Stimulated activated CD4-positive, alpha-beta T cell treated with anti-CD3 and anti-CD28 coated beads, Interleukin-1b, Interleukin-23, amount 100 ng/mL, for 24 hours (primary cell): ENCODE measurements at regions not wholly inside any gene's neighbourhood (a gene's known extent, or its start where the extent isn't known, plus 50 kb on each side); places are given as distances from the start of the nearest gene placed in this dataset.

Experiments
- DNase-seq, 4 experiments: peaks; one replicate each; pipeline ENCODE4 v3.0.0-alpha.2; 2020; ENCODE audit warnings: low read depth in 4 of 4, low spot score in 1 of 4

DNA sequence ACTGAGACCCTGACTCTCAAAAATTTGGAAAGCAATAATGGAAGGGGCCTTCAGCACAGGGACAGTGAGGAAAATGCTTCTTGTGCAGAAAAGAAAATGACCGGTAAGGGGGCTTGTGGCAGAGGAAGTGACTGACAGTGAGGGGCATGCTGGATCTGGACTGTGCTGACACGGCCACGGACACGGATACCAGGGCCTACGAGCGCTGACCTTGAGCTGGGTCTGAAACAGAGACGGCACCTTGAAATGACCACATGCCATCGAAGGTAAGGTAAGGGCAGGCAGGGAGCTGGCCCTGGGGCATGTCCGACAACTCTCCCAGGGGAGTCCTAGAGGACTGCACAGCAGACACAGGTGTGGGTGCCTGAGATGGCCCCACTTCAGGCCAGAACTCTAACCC lies 182.1 kb downstream of the RHOU start:
- DNase-seq, result no peak

DNA sequence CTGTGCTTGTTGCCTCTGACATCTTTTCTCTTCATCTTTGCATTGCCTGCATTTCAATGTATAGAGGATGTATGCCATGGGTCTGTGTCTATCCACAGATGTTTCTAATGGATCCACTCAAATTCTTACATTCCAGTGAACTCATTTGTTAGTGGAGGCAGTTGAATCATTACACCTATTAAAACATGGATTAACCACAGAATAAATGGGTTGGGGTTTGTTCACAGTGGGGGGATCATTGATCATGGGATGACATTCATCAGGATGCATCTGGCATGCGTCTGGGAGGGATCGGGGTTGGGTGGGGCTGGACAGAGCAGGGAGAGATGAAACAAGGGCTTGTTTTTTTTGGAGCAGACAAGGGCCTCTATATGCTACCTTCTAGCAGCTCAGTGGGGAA lies 182.5 kb downstream of the RHOU start:
- no peak for DNase-seq

DNA sequence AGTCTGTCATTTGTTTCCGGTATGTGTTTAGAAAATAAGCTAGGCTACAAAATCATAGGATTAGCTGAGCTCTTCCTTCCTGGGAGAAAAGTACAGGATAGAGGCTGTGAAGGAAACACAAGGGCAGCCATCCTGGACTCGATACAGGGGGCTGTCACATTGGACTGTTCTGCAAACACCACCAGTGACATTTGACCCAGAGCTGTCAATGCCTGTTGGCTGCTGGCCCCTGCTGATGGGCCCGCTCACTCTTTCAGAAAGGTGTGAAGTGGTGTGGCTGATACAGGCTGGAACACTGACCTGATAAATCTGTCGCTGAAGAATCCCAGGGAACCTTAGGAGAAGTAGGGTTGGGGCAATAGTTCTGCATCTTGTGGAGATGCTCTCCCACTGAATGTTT lies 183.1 kb downstream of the RHOU start:
- DNase-seq, result no peak

DNA sequence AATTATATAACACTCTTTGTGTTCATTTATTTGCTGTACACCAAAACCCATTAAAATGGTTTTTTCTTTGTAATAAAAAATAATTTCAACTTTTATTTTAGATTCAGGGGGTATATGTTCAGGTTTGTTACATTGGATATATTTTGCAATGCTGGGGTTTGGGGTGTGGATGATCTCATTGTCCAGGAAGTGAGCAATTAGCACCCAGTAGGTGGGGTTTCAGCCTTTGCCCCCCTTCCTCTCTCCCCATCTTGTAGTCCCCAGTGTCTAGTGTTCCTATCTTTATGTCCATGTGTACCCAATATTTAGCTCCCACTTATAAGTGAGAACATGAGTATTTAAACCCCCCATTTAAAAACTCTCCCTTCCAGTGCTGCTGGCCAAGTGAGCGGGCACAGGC lies 184.6 kb downstream of the RHOU start:
- DNase-seq, result no peak

DNA sequence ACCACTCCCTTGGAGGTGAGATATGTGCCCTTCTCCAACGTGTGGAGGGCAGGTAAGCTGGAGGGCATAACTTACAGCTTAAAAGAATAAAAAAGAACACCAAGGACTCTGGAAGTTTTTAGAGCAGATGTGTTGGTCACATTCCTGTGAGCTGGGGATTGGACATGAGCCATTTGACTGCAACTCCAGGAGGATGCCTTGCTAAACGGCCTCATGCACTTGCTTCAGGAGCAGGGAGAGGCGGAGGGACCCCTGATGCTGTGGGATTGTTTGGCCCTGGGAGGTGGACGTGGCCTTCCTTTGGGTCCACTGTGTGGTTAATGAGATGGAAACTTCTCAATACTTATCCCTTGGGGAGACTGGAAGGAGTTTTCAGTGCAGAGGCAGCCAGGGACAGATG lies 185.6 kb downstream of the RHOU start:
- no peak for DNase-seq

DNA sequence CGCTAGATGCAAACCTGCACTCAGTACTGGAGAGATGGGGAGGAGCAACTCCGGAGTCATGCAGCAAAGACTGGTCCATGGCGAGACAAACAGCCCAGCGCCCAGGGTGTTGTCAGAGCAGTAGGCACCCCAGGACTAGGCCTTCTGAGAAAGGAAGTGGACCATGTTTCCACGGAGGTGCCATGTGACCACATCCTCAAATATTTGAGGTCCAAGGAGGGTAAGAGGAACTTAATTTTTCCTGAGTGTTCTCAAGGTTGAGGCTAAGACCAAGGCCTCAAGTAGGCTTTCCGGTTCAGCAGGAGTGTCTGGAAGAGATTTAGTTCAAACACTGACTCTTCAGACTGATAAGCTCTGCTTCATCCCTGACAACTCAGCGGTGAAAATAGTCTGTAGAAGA lies 186.2 kb downstream of the RHOU start:
- no peak for DNase-seq

DNA sequence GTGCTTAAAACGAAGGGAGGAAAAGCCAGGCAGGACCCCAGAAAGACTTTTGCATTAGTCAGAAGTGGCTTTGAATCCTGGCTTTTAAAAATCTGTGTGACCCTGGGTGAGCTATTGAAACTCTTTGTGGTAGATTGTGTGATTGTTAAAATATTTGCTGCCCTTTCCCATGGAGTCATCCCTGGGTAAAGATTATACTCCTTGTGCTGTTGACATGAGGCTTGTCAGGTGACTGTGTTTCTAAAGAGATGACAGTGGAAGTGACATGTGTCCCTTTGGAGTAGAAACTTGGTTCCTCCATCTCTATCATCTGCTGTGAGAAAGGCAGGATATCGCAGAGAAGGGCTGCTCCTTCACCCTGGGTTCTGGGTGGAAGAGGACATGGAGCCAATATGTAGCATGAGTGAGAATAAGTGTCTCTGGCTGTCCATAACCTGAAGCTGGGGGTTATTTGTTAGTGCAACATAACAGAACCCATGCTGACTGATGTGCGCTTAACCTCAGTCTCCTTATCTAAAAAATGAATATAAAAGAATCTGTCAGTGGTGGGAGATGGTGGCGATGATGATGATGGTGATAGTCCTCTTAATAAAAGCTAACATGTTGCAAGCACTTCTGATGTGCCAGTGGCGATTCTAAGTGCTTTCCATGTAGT lies 187.6 kb downstream of the RHOU start:
- no peak for DNase-seq

DNA sequence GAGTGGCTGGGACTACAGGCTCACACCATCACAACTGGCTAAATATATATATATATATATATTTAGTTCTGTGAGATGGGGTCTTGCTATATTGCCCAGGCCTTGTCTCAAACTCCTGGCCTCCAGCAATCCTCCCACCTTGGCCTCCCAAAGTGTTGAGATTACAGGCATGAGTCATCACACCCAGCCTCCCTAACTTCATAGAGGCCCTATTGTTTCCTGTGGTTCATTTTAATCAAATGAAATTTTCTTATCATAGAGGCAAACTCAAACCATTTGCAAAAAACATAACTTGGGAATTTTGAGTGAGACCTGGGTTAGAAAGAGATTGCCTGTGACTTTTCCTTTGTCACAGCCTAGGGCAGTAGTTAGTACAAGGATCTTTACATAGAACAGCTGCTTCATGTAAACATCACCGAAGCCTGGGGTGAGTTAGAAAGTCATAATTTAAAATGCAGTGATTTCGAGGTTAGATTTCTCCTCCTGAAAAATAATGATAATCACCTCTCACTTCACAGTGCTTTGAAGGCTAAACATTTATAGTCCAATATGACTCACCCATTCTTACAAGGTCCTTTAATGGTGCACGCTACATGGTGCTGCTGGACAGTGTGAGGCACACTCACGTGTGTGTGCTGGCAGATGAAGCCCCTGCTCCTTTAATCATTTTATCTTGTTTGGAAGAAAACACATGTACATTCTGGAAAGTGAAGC lies 188.9 kb downstream of the RHOU start:
- DNase-seq, result no peak

DNA sequence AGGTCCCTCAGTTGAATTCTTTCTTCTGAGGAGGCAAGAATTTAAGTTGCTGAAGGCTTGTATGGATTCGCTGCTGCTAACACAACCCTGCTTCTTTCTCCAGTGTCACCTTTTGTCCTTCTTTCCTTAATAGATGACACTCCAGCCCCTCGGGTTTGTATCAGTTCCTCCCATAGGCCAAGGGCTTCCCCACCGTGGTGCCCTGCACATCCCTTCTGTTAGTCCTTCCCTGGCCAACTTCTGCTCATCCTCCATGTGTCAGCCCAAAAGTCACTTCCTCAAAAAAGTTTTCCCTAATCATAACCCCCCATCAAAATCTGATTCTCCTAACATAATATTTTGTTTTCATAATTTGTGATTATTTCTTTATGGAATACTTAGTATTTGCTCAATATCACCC lies 190.4 kb downstream of the RHOU start:
- no peak for DNase-seq

DNA sequence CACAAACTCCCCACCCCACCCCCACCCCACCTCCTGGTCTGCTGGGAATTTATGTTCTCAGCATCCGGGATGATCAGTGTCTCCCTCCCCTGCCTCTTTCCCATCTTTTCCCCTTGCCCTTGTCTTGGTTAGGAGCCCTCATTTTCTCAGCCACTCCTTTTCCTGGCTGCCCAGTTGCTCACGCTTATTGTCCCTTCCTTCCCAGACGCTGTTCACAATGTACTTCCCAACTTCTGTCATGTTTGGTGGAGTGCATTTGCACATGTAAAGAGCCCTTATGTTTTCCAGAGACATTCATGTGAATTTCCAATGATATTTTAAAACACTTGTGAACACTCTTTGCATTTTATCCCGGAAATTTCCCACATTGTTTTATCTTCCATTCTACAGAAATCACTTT lies 192.1 kb downstream of the RHOU start:
- no peak for DNase-seq

DNA sequence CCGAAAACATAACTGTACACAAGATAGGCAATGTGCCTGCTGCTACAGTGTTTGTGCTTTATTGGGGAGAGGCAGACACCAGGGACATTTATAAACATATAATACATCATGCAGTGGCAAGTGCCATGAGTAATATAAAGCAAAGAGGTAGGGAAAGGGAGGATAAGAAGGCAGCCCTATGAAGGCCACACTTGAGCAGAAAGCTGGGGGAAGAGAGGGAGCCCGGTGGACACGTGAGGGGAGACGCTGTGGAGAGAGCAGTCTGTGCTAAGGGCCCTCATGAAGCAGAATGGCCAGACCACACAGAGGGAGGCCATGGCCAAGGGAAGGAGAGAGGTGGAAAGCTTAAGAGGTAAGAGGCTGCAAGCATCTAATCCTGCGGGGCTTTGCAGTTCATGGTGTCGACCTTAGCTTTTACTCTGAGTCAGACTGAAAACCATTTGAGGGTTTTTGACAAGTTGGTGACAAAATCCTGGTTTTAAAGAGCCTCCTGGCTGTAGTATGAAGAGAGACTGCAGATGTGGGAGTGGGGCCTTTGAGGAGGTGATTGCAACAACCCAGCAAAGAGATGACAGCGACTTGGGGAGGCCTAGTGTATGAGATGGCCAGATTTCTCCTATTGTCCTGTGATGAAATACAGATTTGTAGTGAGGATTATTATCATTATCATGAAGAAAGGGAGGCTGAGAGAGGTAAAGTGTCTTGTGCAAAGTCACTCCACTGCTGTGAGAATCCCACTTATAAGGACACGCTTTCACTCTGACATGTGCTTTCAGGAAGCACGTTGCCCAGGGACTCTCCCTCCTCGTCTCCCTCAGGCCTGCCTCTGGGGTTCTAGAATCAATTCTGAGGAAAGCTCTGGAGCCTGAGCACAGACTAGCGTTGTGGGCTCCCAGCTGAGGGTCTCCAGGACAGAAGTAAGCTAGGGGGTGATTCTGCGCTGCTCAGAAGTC lies 192.9 kb downstream of the RHOU start:
- no peak for DNase-seq

DNA sequence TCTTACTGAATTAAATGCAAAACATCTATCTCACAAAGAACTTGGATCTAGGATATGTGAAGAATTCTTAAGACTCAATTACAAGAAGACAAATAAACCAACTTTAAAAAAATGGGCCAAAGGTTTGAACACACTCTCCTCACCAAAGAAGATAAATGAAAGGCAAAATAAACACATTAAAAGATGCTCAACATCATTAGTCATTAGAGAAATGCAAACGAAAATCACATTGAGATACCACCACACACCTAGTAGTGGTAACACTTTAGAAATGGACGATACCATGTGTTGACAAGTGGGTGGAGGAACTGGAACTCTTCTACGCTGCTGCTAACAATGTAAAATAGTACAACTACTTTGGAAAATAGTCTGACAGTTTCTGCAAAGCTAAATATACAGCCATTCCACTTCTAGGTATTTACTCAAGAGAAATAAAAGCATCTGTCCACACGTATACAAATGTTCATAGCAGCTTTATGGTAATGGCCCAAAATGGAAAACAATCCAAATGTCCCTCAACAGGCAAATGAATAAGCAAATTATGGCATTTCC lies 194.3 kb downstream of the RHOU start:
- DNase-seq, result no peak

DNA sequence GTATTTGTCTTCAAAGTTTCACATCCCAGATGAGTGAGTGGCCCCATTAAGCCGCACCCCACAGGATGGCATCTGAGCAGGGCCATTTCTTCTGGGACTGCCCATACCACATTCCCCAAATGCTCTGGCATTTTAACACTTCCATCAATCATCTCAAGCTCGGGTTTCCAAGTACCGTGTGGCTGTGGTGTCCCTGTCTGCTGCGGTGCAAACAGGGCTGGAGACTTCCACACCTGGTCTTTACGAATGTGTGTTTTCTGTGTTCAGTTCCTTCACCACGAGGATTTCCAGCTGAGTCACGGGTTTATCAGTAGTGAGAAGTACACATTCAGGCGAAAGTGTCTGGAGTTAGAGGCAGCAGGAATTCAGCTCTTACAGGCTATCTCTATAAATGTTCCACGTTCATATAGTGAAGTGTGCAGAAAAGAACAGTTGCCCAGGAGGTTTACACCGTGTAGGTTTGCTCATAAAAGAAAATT lies 195.2 kb downstream of the RHOU start:
- DNase-seq, result no peak

DNA sequence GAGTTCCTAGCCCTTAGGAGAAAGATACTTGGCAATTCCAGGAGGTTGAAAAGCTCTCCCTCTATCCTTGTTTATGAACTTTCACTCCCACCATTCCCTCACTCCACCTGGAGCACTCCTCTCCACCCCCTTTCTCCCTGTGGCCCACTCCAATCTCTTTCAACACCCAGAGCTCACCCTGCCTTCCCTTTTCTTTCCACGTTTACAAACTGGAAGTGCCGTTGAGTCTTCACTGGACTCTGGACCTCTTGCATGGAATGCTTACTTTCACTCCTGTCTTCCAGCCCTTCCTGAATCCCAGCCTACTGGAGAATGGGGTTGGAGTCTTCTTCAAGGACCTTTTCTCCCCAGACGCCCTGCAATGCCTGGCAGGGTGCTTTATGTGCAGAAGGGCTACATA lies 198.5 kb downstream of the RHOU start:
- no peak for DNase-seq

DNA sequence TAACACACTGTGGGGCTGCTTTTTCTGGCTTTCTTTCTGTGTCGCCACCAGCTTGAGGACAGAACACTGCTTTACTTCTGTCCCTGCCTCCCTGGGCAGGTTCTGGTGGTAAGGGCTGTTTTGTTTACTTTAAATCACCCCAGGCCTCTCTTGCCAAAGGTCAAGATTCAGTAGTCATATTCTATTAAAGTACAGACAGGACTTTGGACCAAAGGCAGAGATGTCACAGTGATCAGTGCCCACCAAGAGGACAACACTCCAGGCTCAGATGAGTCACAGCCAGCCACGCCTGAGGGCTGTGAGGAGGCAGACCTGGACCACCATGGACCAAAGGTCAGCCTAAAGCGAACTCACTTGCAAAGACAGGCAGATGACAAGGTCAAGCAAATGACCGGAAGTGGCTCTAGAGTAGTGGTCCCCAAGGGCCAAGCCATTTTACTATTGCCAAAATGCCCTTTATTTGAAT lies 200.0 kb downstream of the RHOU start:
- no peak for DNase-seq

DNA sequence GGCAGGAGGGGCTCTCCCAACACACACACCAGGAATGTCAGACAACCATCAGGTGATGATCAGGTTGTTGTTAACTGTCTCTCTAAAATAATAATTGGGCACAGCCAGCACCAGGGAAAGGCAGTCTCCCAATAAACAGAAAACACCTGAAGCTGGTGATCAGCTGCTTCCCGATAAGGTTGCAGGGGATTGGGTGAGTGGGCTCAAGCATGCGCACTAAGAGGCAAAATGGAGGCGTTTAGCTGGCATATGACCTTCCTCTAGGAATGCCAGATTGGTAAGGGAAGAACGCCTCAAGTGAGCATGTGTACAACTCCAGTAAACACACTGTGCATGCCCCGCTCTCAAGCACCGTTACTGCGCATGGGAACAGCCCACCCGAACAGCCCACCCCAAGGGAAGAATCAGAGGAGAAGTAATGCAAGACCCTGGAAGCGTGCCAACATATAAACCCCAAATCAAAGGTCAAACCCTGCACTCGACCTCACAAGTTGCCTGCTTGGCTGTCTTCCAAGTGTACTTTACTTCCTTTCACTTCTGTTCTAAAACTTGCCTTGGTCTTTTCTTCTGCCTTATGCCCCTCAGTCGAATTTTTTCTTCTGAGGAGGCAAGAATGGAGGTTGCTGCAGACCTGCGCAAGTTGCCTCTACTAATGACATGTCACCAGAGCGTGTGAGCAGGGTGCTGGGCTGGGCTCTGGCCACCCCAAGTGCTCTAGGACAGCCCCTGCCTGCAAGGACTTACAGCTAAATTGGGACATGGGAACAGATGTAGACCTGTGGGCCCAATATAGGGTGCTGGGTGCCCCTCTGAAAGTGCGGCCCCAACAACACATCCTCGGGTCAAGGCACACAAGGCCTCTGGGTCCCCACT lies 200.8 kb downstream of the RHOU start:
- no peak for DNase-seq

DNA sequence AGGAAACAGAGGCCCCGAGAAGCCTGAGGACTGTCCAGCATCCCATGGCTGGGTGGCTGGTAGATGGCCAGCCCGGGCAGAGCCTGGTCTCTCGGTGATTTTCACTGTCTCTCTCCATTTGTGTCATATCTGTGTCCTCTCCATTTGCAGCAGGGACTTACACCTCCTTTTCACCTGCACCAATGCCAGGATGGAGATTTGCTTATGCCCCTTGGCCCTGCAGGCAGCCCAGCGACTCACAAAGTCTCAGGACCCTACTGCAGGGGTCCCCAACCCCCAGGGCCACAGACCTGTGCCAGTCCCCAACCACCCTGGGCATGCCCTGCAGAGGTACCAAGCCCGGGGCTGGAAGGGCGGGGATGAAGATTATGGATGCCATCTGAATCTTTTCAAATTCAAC lies 201.6 kb downstream of the RHOU start:
- DNase-seq, result no peak

DNA sequence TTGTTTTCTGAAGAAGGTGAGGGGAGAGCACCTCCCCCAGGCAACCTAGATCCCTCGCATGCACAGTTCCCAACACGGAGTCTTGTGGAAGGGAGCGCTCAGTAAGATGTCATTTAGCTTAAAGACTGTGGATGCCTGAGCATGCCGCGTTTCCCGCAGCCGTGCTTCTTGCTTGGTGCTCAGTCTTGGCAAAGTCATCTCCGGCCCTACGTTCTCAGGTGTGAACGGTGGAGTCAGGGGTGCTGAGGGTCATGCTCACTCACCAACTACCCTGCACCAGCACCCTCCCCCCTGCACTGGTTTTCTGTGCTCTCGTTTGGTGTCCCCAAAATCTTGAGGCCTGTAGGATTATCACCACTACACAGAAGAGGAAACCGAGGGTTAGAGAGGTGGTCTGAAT lies 202.1 kb downstream of the RHOU start:
- DNase-seq, result no peak

DNA sequence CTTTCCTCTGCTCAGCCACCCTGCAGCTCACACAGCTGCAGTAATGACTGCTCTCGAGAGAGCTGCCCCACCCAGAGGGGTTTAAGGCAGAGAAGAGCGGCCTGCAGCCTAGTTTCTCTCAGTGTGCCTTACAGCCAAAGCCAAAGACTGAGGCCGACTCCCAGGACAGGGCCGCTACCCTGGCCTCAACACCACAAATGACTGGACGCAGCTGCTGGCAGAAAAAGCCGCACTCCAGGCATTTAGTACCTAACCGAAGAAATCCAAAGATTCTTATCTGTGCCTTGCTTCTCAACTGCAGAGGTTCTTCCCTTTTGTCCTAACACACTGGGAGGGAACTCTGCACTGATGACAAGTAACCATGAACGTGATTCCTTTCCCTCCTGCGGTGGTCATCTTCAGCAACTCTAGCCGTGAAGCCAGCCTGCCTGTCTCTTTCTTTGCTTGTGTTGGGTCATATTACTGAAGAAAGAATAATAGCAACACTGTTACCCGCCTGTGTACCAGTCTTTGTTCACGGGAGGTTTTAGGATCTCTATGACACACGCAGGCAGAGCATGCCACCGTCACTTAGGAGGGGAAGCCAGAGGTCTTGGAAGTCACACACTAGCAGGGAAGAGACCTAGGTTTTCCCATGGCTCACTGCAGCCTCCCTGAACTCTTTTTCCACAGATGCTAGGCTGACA lies 202.7 kb downstream of the RHOU start:
- DNase-seq, result no peak

DNA sequence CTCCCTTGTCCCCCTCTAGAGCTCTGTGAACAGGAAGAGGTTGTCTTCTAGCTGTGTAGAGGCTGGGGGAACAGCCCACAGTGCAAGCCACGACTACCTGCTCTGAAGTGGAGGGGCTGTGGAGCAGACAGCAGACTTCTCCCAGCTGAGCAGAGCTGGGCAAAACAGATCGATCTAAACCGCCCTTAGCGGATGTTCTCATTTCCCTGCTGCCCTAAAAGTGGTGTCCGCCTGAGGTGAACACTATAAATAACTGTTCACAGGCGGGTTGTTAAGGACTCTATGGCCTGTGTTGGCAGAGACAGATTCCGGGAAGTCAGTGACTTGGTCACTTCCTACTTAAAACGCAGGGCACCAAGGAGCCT lies 203.2 kb downstream of the RHOU start:
- DNase-seq, result no peak
